ENCODE measurements at regions not wholly inside any gene's neighbourhood (a gene's known extent, or its start where the extent isn't known, plus 50 kb on each side); places are given as distances from the start of the nearest gene placed in this dataset.

- TF ChIP-seq CTCF (IDR thresholded peaks at IDR 0.05) (no peak), POLR2A (IDR thresholded peaks at IDR 0.05) (no peak)
These were observed 141.4 kb downstream of the VAPA start for GRCh38 chr18:10055125-10055750.
